ENCODE measurements at regions not wholly inside any gene's neighbourhood (a gene's known extent, or its start where the extent isn't known, plus 50 kb on each side); places are given as distances from the start of the nearest gene placed in this dataset.

DNA sequence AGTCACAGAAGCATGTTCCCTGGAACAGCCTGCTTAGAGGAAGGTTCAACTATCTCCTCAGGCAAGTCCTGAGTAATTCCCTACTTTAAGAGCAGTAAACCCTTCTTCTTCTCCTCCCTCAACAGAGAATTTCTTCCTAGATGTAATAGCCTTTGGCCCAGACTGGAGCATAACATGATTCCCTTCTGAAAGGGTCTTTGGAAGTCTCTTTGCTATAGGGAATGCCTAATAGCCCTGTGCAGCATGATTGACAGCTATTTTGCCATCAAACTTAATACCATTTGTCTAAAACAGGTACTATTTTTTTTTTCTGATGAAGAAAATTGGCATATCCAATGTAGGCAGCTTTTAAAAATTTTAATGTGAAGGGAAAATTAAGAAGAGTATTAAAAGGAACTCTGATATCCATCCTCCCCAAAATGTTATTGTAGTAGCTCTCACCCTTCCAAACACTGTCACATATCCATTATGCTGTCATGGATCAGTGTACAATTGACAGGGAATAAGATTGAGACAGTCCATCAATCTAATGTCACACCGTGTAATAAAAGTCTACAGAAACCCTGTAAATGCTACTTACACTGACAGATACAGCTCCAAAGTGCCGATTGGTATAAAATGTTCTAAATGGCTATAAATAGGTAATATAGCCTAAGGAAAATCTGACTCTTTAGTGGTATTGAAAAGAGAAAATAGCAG is 884.6 kb downstream of the TTLL7 start:
- DNase-seq: no peak

- DNase-seq: no peak
Observed at GRCh38 chr1:83113652-83114051, 885.3 kb downstream of the TTLL7 start.

- no peak for DNase-seq
Observed at GRCh38 chr1:83112248-83112885, 886.6 kb downstream of the TTLL7 start.

- DNase-seq: no peak
Observed at GRCh38 chr1:83110156-83110555, 888.8 kb downstream of the TTLL7 start.

GRCh38 chr1:83109692-83110091 is 889.2 kb downstream of the TTLL7 start:
- no peak for DNase-seq

GRCh38 chr1:83104558-83104957 is 894.4 kb downstream of the TTLL7 start:
- no peak for DNase-seq

- no peak for DNase-seq
Observed at GRCh38 chr1:83103341-83103740, 895.6 kb downstream of the TTLL7 start.

- DNase-seq: peak; percentile 51
Observed at GRCh38 chr1:83102630-83103071, 896.3 kb downstream of the TTLL7 start.

DNA sequence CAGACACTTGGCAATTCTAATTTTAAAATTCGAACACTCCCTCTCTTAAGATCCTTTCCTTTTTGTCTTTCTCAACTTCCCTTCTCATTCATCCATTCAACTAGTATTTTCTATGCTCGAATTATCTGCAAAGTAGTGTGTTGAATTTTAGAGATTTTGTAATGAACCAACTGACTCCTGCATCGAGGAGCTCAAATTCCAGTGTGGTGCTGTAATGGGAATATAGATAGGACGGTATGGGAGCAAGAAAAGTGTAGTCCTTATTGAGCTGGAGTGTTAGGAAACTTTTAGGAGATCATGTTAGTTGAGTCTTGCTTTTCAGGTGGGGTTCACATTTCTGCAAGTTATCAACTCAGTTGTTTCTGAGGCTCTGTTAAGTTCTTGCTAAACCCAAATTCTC is 897.5 kb downstream of the TTLL7 start:
- no peak for DNase-seq

- DNase-seq: no peak
Observed at GRCh38 chr1:83100133-83100532, 898.8 kb downstream of the TTLL7 start.

DNA sequence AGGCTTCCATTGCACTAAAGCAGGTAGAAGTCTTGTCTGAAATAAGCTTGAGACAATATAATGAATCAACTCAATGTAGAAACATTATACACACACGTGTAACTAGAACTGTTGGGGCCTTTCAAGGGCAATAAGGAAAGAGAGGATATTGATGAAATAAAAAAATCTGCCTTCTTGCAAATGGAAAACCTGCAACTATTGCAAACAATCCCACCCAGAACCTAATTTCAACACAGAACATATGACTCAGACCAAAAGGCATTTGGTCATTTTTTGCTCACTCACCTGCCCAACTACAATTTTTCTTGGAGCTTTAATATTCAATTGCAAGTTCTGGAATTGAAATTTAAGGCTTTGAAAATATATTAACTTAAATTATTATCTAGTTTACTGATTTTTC is 900.1 kb downstream of the TTLL7 start:
- DNase-seq: no peak

- no peak for DNase-seq
Observed at GRCh38 chr1:83098131-83098530, 900.8 kb downstream of the TTLL7 start.

DNA sequence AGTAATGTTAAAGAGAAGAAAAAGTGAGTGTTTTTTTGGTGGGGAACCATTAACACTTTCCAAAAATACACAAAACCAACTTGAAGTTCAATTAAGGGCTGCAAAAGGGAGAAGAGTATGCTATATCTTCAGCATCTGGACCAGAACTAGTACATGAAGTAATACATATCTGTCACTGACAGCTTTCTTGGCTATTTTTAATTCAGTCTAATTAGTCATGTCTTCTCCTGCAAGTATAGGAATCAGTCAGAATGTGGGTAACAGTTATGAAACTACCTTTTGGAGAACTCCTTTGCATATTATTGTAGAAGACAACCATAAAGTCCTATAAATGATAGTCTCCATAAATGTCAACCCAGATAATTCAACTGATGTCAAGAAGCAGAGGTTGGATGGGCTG is 901.2 kb downstream of the TTLL7 start:
- no peak for DNase-seq

DNA sequence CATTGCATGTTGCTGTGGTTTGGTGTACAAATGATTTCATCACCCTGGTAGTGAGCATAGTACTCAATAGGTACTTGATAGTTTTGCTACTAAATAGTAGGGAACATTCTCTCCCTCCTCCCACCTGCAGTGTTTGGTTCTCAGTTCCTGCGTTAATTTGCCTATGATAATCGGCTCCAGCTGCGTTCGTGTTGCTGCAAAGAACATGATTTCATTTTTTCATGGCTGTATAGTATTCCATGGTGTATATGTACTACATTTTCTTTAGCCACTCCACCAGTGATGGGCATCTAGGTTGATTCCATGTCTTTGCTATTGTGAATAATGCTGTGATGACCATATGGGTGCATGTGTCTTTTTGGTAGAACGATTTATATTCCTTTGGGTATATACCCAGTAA is 903.4 kb downstream of the TTLL7 start:
- DNase-seq: no peak

DNA sequence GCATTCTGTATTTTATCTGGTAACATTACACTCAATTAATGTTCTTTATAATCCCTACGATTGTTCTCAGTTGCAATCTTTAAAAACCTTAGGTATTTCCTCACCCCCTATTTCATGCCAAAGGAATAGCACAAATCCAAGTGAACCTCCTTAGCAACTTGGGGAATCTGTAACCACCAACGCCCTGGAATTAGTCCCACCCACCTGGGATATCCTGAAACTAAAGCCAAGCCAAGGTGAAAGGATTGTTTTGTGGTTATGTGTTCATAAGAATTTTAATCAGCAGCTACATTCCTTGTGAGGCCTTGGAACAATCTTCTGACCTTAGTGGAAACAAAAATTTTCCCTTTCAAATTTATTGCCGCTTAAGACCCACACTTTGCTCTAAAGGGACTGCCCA is 908.7 kb downstream of the TTLL7 start:
- no peak for DNase-seq

GRCh38 chr1:83087851-83088250 is 911.1 kb downstream of the TTLL7 start:
- no peak for DNase-seq

DNA sequence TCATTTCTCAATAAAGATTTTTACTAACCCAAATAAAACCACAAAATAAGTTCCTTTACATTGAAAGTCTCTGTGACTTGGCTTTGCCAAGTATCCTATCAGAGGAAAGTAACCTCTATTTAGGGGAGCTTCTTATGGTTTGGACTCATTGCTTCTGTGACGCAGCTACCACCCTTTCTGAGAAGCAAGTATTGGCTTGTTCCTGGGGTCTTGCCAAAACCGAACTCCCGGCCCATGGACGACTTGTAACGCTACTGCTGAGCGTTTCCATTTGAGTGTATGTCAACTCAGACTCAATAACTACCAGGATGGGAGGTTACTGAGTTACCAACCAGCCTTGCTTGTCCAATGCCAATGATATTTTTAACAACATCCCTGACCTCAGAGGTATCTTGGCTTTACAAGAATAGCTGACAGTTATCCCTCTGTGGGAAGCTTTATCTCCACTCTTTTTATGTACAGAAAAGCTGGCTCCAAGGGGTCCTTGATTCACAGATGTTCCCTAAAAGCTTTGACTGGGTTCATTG is 911.9 kb downstream of the TTLL7 start:
- no peak for DNase-seq

DNA sequence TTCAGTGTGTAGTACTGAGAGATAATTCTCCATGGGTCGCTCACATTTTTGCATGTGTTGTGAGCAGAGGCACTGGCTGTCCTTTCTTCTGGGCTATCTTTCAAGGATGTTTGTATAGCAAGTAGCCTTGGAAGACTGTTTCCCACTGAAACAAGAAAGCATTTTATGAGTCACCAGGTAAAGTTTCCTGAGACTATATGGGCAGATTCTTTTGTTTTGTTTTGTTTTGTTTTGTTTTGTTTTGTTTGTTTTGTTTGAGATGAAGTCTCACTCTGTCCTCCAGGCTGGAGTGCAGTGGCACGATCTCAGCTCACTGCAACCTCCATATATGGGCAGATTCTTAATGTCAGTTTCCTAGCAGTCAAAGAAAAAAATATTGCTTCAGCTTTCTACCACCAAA is 912.6 kb downstream of the TTLL7 start:
- DNase-seq: no peak

GRCh38 chr1:83083589-83084224 is 915.2 kb downstream of the TTLL7 start:
- no peak for DNase-seq

DNA sequence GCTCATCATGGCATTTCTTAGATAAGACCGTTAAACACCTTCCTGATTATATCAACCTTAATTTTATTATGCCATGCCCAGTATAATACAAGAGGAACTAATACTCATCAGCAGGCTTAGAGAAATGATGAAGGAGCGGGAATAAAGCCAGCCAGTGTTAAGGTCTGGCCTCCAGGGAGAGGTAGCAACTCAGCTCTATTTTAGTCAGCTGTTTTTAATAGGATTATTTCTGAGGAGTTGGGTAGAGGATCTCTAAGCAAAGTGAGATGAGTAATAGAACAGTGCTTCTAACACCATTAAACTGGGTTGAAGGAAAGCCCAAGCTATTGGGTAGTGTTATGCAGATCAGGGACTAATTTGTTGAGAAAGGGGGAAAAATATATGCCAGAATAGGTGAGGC is 921.5 kb downstream of the TTLL7 start:
- DNase-seq: no peak

DNA sequence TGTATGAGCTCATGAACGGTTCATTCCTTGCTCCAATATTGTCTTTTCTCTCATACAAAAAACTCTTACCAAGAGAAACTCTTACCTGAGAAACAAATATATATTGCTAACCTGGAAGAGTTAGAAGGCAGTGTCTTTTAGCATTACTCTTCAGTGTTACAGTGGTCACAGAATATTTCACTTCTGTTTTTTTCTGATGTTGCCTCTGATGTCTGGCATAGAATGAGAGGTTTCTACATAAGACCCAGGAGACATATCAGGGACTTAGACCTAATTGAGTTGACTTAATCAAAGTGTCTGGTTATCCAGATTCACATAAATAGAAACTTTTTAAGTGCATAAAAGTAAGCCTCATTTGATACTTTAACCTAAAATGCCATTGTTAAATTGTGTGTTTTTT is 923.8 kb downstream of the TTLL7 start:
- no peak for DNase-seq

DNA sequence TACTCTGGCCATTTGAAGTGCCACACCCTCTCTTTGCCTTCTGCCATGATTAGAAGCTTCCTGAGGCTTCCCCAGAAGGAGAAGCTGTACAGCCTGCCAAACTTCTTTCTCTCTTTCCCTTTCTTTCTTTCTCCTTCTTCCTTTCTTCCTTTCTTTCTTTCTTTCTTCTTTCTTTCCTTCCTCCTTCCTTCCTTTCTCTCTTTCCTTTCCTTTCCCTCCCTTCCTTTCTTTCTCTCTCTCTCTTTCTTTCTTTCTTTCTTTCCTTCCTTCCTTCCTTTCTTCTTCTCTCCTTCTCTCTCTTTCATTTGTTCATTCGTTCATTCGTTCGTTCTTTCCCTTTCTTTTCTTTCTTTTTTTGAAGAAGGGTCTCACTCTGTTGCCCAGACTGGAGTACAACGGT is 931.0 kb downstream of the TTLL7 start:
- DNase-seq: no peak

GRCh38 chr1:83065952-83066727 is 932.8 kb downstream of the TTLL7 start:
- DNase-seq: no peak

All from NCI-H1105 (cell line).